ENCODE measurements at regions not wholly inside any gene's neighbourhood (a gene's known extent, or its start where the extent isn't known, plus 50 kb on each side); places are given as distances from the start of the nearest gene placed in this dataset.

GRCh38 chr11:116517077-116517476 is 255.7 kb downstream of the BUD13 start:
- TF ChIP-seq CTCF (IDR thresholded peaks at IDR 0.05; ENCODE audit: low read depth, low read length, poor library complexity, severe bottlenecking) (no peak), EZH2phosphoT487 (IDR thresholded peaks at IDR 0.05; ENCODE audit: borderline replicate concordance, low read length) (no peak)

Measured in DOHH2 (cell line).